ENCODE measurements at regions not wholly inside any gene's neighbourhood (a gene's known extent, or its start where the extent isn't known, plus 50 kb on each side); places are given as distances from the start of the nearest gene placed in this dataset.

GRCh38 chr9:108099854-108100253 is 610.3 kb upstream of the KLF4 start:
- Mint-ChIP-seq H3K9me3 (no peaks in the 10 kb centered on the region; a peak in 1 of 5 replicates), H3K4me3 (no peak overlapping the region), H3K27me3 (ENCODE audit: low read depth) (peaks cover 15% of the 10 kb centered on the region), H3K4me1 (peaks cover 17 to 19% of the 10 kb centered on the region in 2 experiments), H3K27ac (no peak overlapping the region), H3K36me3 (ENCODE audit: insufficient read depth in 1 of 3, low read depth in 3 of 3) (peaks cover 0 to 1% (median 0%) of the 10 kb centered on the region in 3 experiments; a peak in 2 of 7 replicates)
- Histone ChIP-seq H2BK15ac (ENCODE audit: low read depth, low read length) (no peak overlapping the region), H3K4me2 (ENCODE audit: insufficient read depth, insufficient read length, low read length) (no peak overlapping the region), H3K4ac (ENCODE audit: low read depth, low read length) (no peak overlapping the region), H4K20me1 (ENCODE audit: control insufficient read depth, insufficient read depth, insufficient read length) (no peaks in the 10 kb centered on the region), H3K27me3 (ENCODE audit: insufficient read depth, low read length) (no peaks in the 10 kb centered on the region), H2AFZ (ENCODE audit: low read length) (no peak overlapping the region), H3K56ac (ENCODE audit: insufficient read length, low read depth, low read length) (no peak overlapping the region), H3K79me1 (ENCODE audit: insufficient read depth, low read depth, low read length, poor library complexity, severe bottlenecking) (no peaks in the 10 kb centered on the region), H4K91ac (ENCODE audit: insufficient read length, low read depth, low read length) (no peak overlapping the region), H3K23ac (ENCODE audit: insufficient read length, low read depth, low read length) (no peak overlapping the region), H4K8ac (replicated peaks; ENCODE audit: insufficient read length, low read depth, low read length) (no peak overlapping the region), H3K27ac (ENCODE audit: insufficient read length, low read depth, low read length) (no peak overlapping the region), H3K79me2 (ENCODE audit: insufficient read depth, low read length) (no peaks in the 10 kb centered on the region), H3K14ac (ENCODE audit: insufficient read depth, low read length) (no peak overlapping the region), H2BK20ac (ENCODE audit: low read depth, low read length, poor library complexity, severe bottlenecking) (no peak overlapping the region), H2BK120ac (ENCODE audit: low read depth, low read length, poor library complexity, severe bottlenecking) (no peak overlapping the region), H2BK12ac (ENCODE audit: insufficient read length, low read depth, low read length) (no peak overlapping the region), H3K9me3 (ENCODE audit: control insufficient read depth, low read depth, low read length) (no peaks in the 10 kb centered on the region), H3K23me2 (ENCODE audit: insufficient read length, low read depth, low read length, poor library complexity, severe bottlenecking) (no peaks in the 10 kb centered on the region), H3K4me1 (ENCODE audit: insufficient read depth, low read length) (peaks cover 2% of the 10 kb centered on the region; the same call in 1 of the 2 replicates), H4K5ac (ENCODE audit: insufficient read length, low read depth, low read length) (no peak overlapping the region), H3K18ac (ENCODE audit: insufficient read length, low read depth, low read length) (no peak overlapping the region), H3T11ph (ENCODE audit: low read length) (no peak overlapping the region), H3K9ac (ENCODE audit: extremely low read depth, insufficient read length, low read length) (no peak overlapping the region), H2AK5ac (ENCODE audit: insufficient read length, low read length) (no peak overlapping the region), H2BK5ac (ENCODE audit: insufficient read length, low read length) (no peak overlapping the region)
- TF ChIP-seq CTCF (conservative IDR thresholded peaks at IDR 0.05): no peak
- WGBS (ENCODE audit: extremely low coverage, insufficient read length, low lambda C conversion rate): no CpG with 5 or more reads among the region's 3 CpGs
- no peak for DNase-seq
